IMR-90 (cell line): ENCODE measurements at regions not wholly inside any gene's neighbourhood (a gene's known extent, or its start where the extent isn't known, plus 50 kb on each side); places are given as distances from the start of the nearest gene placed in this dataset.

Experiments
- ATAC-seq: fragments of 200-7000 bp; cut with Tn5 transposase; 2 replicates; pipeline ENCODE4 v1.9.1; 2020; ENCODE audit warnings: low read depth, mild to moderate bottlenecking, moderate library complexity
- BruUV-seq: library from RNA; stranded (reverse); fragments of 400-500 nt; replicated peaks from 2 replicates; lab custom pipeline; 2021; lab: Mats Ljungman, UMichigan
- CTCF ChIA-PET: fragments of 300-600 bp; formaldehyde crosslinking; extraction: SDS; loops from one replicate; lab custom pipeline; 2021; ENCODE audit warnings: antibody characterized with exemption; lab: Yijun Ruan, JAX
- POLR2A ChIA-PET: fragments of 300-600 bp; sonication (Branson Sonifier 250); formaldehyde crosslinking; loops from one replicate; lab custom pipeline; 2022; ENCODE audit warnings: antibody characterized with exemption; ENCODE audit not compliant: unreplicated experiment; lab: Charles Lee
- DNase-seq: peaks from one replicate; pipeline ENCODE4 v3.0.0; 2013
- H2AFZ ChIP-seq: replicated peaks from 2 replicates; pipeline ENCODE3; 2013; ENCODE audit warnings: low read length, mild to moderate bottlenecking; ENCODE audit not compliant: poor library complexity
- H2AK5ac ChIP-seq: 2 replicates; pipeline ENCODE4 v1.6.1; 2013; ENCODE audit warnings: low read depth, low read length, inconsistent platforms
- H2AK9ac ChIP-seq: replicated peaks from 2 replicates; pipeline ENCODE3; 2013; ENCODE audit warnings: mild to moderate bottlenecking, low read depth, low read length, moderate library complexity; ENCODE audit not compliant: poor library complexity
- H2BK120ac ChIP-seq: 2 replicates; pipeline ENCODE4 v1.6.1; 2013; ENCODE audit warnings: low read depth, low read length, inconsistent platforms
- H2BK15ac ChIP-seq: 3 replicates; pipeline ENCODE4 v1.6.1; 2013; ENCODE audit warnings: low read depth, low read length, inconsistent platforms
- H2BK20ac ChIP-seq: 2 replicates; pipeline ENCODE4 v1.6.1; 2013; ENCODE audit warnings: low read depth, mild to moderate bottlenecking, inconsistent platforms, low read length, moderate library complexity
- H2BK5ac ChIP-seq: 2 replicates; pipeline ENCODE4 v1.6.1; 2013; ENCODE audit warnings: mild to moderate bottlenecking, low read depth, low read length, inconsistent platforms; ENCODE audit not compliant: poor library complexity, severe bottlenecking
- H3K14ac ChIP-seq: replicated peaks from 2 replicates; pipeline ENCODE4 v1.6.1; 2013; ENCODE audit warnings: low read depth, low read length, inconsistent platforms
- H3K18ac ChIP-seq: 2 replicates; pipeline ENCODE4 v1.6.1; 2013; ENCODE audit warnings: low read depth, low read length, control low read depth
- H3K23ac ChIP-seq: 2 replicates; pipeline ENCODE4 v1.6.1; 2013; ENCODE audit warnings: low read depth, low read length, inconsistent platforms
- H3K27ac ChIP-seq: 2 replicates; pipeline ENCODE4 v1.5.1; 2013; ENCODE audit warnings: mild to moderate bottlenecking, control low read depth, low read length; ENCODE audit not compliant: insufficient read depth
- H3K27me3 ChIP-seq: 2 replicates; pipeline ENCODE4 v1.6.1; 2013; ENCODE audit warnings: low read length; ENCODE audit not compliant: control insufficient read depth, insufficient read depth
- H3K36me3 ChIP-seq: 2 replicates; pipeline ENCODE4 v1.6.1; 2013; ENCODE audit warnings: low read length, mixed read lengths; ENCODE audit not compliant: control insufficient read depth, insufficient read depth
- H3K4ac ChIP-seq: 2 replicates; pipeline ENCODE4 v1.6.1; 2013; ENCODE audit warnings: low read depth, low read length, inconsistent platforms
- H3K4me1 ChIP-seq: 2 replicates; pipeline ENCODE4 v1.6.1; 2013; ENCODE audit warnings: low read length, mixed read lengths; ENCODE audit not compliant: control insufficient read depth, insufficient read depth
- H3K4me2 ChIP-seq: 2 replicates; pipeline ENCODE4 v1.6.1; 2013; ENCODE audit warnings: low read depth, mild to moderate bottlenecking, control low read depth, low read length, moderate library complexity
- H3K4me3 ChIP-seq: 2 replicates; pipeline ENCODE4 v1.5.1; 2013; ENCODE audit warnings: low read depth, mild to moderate bottlenecking, control low read depth, low read length, moderate library complexity; ENCODE audit not compliant: insufficient read depth
- H3K56ac ChIP-seq: 2 replicates; pipeline ENCODE4 v1.6.1; 2013; ENCODE audit warnings: low read length, inconsistent platforms; ENCODE audit not compliant: insufficient read depth; ENCODE audit errors: extremely low read depth
- H3K79me1 ChIP-seq, 2 experiments: 2 replicates each; pipeline ENCODE4 v1.6.1; 2013; ENCODE audit warnings: low read length in 2 of 2, inconsistent platforms in 1 of 2, low read depth in 1 of 2
- H3K9ac ChIP-seq: 2 replicates; pipeline ENCODE4 v1.6.1; 2013; ENCODE audit warnings: low read depth, low read length, control low read depth
- H3K9me1 ChIP-seq: 2 replicates; pipeline ENCODE4 v1.6.1; 2013; ENCODE audit warnings: low read length, inconsistent platforms; ENCODE audit not compliant: insufficient read depth
- H3K9me3 ChIP-seq: 2 replicates; pipeline ENCODE4 v1.6.1; 2013; ENCODE audit warnings: low read length; ENCODE audit not compliant: control insufficient read depth, insufficient read depth
- H4K20me1 ChIP-seq: 2 replicates; pipeline ENCODE4 v1.6.1; 2013; ENCODE audit warnings: low read length, inconsistent platforms; ENCODE audit not compliant: insufficient read depth
- H4K5ac ChIP-seq: 2 replicates; pipeline ENCODE4 v1.6.1; 2013; ENCODE audit warnings: mild to moderate bottlenecking, low read depth, low read length, control low read depth
- H4K8ac ChIP-seq, 2 experiments: 2 replicates each; pipeline ENCODE4 v1.6.1; 2013; ENCODE audit warnings: low read depth in 2 of 2, low read length in 2 of 2, control low read depth in 1 of 2, inconsistent platforms in 1 of 2
- H4K91ac ChIP-seq: 2 replicates; pipeline ENCODE4 v1.6.1; 2013; ENCODE audit warnings: low read depth, low read length, inconsistent platforms; ENCODE audit not compliant: insufficient read depth
- BHLHE40 ChIP-seq: fragments of 150-350 bp; IDR thresholded peaks from 2 replicates; pipeline ENCODE4 v1.6.1; 2016; ENCODE audit warnings: mild to moderate bottlenecking, low read depth, low read length
- CEBPB ChIP-seq: IDR thresholded peaks from 2 replicates; pipeline ENCODE4 v1.6.1; 2012; ENCODE audit warnings: low read depth, low read length, improper control_type of control experiment
- CHD1 ChIP-seq: IDR thresholded peaks from 2 replicates; pipeline ENCODE4 v1.6.1; 2012; ENCODE audit warnings: low read depth, low read length, improper control_type of control experiment
- FOS ChIP-seq: fragments of 150-350 bp; IDR thresholded peaks from 2 replicates; pipeline ENCODE4 v1.6.1; 2016; ENCODE audit warnings: low read depth, low read length
- MXI1 ChIP-seq: IDR thresholded peaks from 2 replicates; pipeline ENCODE4 v1.6.1; 2012; ENCODE audit warnings: low read depth, mild to moderate bottlenecking, low read length, moderate library complexity, borderline replicate concordance
- POLR2A ChIP-seq: IDR thresholded peaks from 2 replicates; pipeline ENCODE4 v1.6.1; 2012; ENCODE audit warnings: mild to moderate bottlenecking, low read depth, low read length
- RAD21 ChIP-seq: IDR thresholded peaks from 2 replicates; pipeline ENCODE4 v1.6.1; 2012; ENCODE audit warnings: low read length, improper control_type of control experiment
- RCOR1 ChIP-seq: IDR thresholded peaks from 2 replicates; pipeline ENCODE4 v1.6.1; 2012; ENCODE audit warnings: mild to moderate bottlenecking, low read length, improper control_type of control experiment; ENCODE audit not compliant: insufficient replicate concordance
- RFX5 ChIP-seq: IDR thresholded peaks from 2 replicates; pipeline ENCODE4 v1.8.0; 2012; ENCODE audit warnings: low read depth, mild to moderate bottlenecking, low read length, moderate library complexity
- WGBS, 2 experiments: methylation state at CpG; one replicate each; pipeline versions ENCODE4 v1.1.5 to v1.1.7; 2013; ENCODE audit warnings: missing lambda C conversion rate in 2 of 2; ENCODE audit not compliant: insufficient read length in 1 of 2; ENCODE audit errors: extremely low coverage in 2 of 2; 5-methylcytosine and 5-hydroxymethylcytosine counted together
- dilution Hi-C: fragments of 300-500 bp; cut with HindIII; formaldehyde crosslinking; loops from one replicate; pipeline ENCODE4 v1.14.3; 2018; ENCODE audit warnings: low sequenced_read_pairs; ENCODE audit not compliant: unreplicated experiment
- in situ Hi-C: fragments of 300-500 bp; cut with MboI; formaldehyde crosslinking; loops from 3 replicates; pipeline ENCODE4 v1.14.3; 2019; ENCODE audit warnings: low sequenced_read_pairs, inconsistent platforms, mixed read lengths
- intact Hi-C: fragments of 100-400 bp; cut with micrococcal nuclease; formaldehyde crosslinking; loops from 2 replicates; pipeline ENCODE4 v1.10.0; 2022
- TF ChIP-seq, protein P1 (sequence below): fragments of 150-350 bp; IDR thresholded peaks from 2 replicates; pipeline ENCODE4 v1.6.1; 2017; ENCODE audit warnings: mild to moderate bottlenecking, antibody characterized with exemption, low read length, low read depth
- TF ChIP-seq, protein P2 (sequence below): fragments of 150-350 bp; IDR thresholded peaks from 2 replicates; pipeline ENCODE4 v1.6.1; 2016; ENCODE audit warnings: low read depth, mild to moderate bottlenecking, low read length, moderate library complexity, borderline replicate concordance

DNA sequence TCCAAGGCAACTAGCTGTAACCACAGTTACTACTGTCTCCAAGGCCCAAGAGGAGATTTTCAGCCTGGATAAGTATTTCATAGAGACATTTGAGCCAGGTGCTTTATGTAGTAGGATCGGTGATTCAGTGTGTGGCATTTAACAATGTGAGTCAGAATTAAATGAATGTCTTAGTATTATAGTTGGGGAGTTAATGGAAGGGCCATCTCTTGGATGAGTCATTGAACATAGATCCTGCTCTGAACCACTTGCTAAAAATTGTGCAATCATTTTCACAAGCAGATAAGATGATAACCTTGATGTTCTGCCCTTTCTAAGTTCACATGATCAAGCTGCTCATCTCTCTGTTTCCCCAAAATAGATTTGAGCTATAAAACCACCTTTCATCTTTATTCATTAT, 668.9 kb upstream of the CITED2 start:
- no TSS peak for BruUV-seq
- no peak overlapping the region for H3K4me3 ChIP-seq
- H2BK120ac ChIP-seq: no peak overlapping the region
- CTCF ChIA-PET: interaction anchor here (0.6 kb wide), 1 partner anchor 325 kb away, joined by 3 read pairs; no protein-coding TSS in a partner anchor
- H2AK9ac ChIP-seq: no peak overlapping the region
- no CpG with 5 or more reads among the region's 1 CpG for WGBS, 2 experiments
- H3K14ac ChIP-seq: no peak overlapping the region
- H3K23ac ChIP-seq: no peak overlapping the region
- no peaks in the 10 kb centered on the region for H3K27me3 ChIP-seq
- H4K91ac ChIP-seq: no peak overlapping the region
- peaks cover 7% of the 10 kb centered on the region for H3K4me1 ChIP-seq
- H3K9me3 ChIP-seq: no peaks in the 10 kb centered on the region
- dilution Hi-C loops: no loop called here
- POLR2A ChIA-PET: no interaction called here
- 0 out of 4 replicates have a peak overlapping the region, but pooled peaks of 1 of the 2 experiments have one; percentile 42 for H4K8ac ChIP-seq
- H3K27ac ChIP-seq: no peak overlapping the region
- peak overlapping the region; percentile 73; the same call in 1 of the 2 replicates for H3K18ac ChIP-seq
- H2BK20ac ChIP-seq: no peak overlapping the region
- no peak overlapping the region for H3K4me2 ChIP-seq
- H3K79me1 ChIP-seq: no peaks in the 10 kb centered on the region; a peak in 1 of 4 replicates
- ATAC-seq: peak; percentile 90
- H4K20me1 ChIP-seq: no peaks in the 10 kb centered on the region
- H2AK5ac ChIP-seq: 0 out of 2 replicates have a peak overlapping the region, but pooled peaks have one; percentile 3
- DNase-seq: peak; percentile 96
- H2AFZ ChIP-seq: no peak overlapping the region
- no peaks in the 10 kb centered on the region for H3K36me3 ChIP-seq
- in situ Hi-C loops: loop anchor here (10.0 kb wide), 1 partner anchor 669 kb away; the partner anchor contains the start of gene CITED2
- H2BK5ac ChIP-seq: peak overlapping the region; percentile 46
- peaks cover 6% of the 10 kb centered on the region; the same call in 1 of the 2 replicates for H3K9me1 ChIP-seq
- H2BK15ac ChIP-seq: no peak overlapping the region
- no peak overlapping the region for H3K9ac ChIP-seq
- H4K5ac ChIP-seq: no peak overlapping the region
- no peak overlapping the region for H3K56ac ChIP-seq
- intact Hi-C loops: no loop called here
- peak; percentile 77 for TF ChIP-seq RCOR1
- no peak for TF ChIP-seq RFX5
- peak; percentile 6; the same call in 1 of the 2 replicates for TF ChIP-seq RAD21
- TF ChIP-seq CHD1: no peak
- TF ChIP-seq, protein P1, sequence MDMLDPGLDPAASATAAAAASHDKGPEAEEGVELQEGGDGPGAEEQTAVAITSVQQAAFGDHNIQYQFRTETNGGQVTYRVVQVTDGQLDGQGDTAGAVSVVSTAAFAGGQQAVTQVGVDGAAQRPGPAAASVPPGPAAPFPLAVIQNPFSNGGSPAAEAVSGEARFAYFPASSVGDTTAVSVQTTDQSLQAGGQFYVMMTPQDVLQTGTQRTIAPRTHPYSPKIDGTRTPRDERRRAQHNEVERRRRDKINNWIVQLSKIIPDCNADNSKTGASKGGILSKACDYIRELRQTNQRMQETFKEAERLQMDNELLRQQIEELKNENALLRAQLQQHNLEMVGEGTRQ: no peak
- no peak for TF ChIP-seq MXI1
- TF ChIP-seq CEBPB: peak; percentile 100
- peak; percentile 42; the same call in 1 of the 2 replicates for TF ChIP-seq BHLHE40
- no peak for TF ChIP-seq POLR2A
- TF ChIP-seq FOS: peak; percentile 92
- TF ChIP-seq, protein P2, sequence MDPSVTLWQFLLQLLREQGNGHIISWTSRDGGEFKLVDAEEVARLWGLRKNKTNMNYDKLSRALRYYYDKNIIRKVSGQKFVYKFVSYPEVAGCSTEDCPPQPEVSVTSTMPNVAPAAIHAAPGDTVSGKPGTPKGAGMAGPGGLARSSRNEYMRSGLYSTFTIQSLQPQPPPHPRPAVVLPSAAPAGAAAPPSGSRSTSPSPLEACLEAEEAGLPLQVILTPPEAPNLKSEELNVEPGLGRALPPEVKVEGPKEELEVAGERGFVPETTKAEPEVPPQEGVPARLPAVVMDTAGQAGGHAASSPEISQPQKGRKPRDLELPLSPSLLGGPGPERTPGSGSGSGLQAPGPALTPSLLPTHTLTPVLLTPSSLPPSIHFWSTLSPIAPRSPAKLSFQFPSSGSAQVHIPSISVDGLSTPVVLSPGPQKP: no peak
- peak overlapping the region; percentile 10; the same call in 1 of the 2 replicates for H3K4ac ChIP-seq
